ENCODE measurements at regions not wholly inside any gene's neighbourhood (a gene's known extent, or its start where the extent isn't known, plus 50 kb on each side); places are given as distances from the start of the nearest gene placed in this dataset.

- TF ChIP-seq CTCF (IDR thresholded peaks at IDR 0.05) (no peak), POLR2AphosphoS5 (IDR thresholded peaks at IDR 0.05) (no peak), EP300 (IDR thresholded peaks at IDR 0.05) (no peak)
Observed at GRCh38 chr13:104634016-104634415, 1567.8 kb upstream of the SLC10A2 start.

All from gastroesophageal sphincter (tissue), 3 donors.